Stimulated activated naive B cell treated with anti-CD40 and anti-IgM and Interleukin-4, amounts not matched to agents 10 μg/mL and 1 μg/mL and 100 μg/mL, for 72 hours (primary cell): ENCODE measurements at regions not wholly inside any gene's neighbourhood (a gene's known extent, or its start where the extent isn't known, plus 50 kb on each side); places are given as distances from the start of the nearest gene placed in this dataset.

Experiments
- ATAC-seq, 2 donors: fragments of 150-1000 bp; cut with Tn5 transposase; replicated peaks; 2 replicates each; pipeline ENCODE4 v1.10.0; 2021; ENCODE audit warnings: moderate library complexity in 1 of 2
- DNase-seq: peaks from one replicate; pipeline ENCODE4 v3.0.0; 2021
- H3K27ac Mint-ChIP-seq: one replicate; pipeline ENCODE4 v1.8.0; 2022; ENCODE audit warnings: mild to moderate bottlenecking, mixed read lengths
- H3K27me3 Mint-ChIP-seq, 2 donors: one replicate each; pipeline ENCODE4 v1.8.0; 2022; ENCODE audit warnings: mixed read lengths in 2 of 2
- H3K36me3 Mint-ChIP-seq, 2 donors: one replicate each; pipeline ENCODE4 v1.8.0; 2022; ENCODE audit warnings: mixed read lengths in 2 of 2, mild to moderate bottlenecking in 1 of 2
- H3K4me1 Mint-ChIP-seq, 2 donors: one replicate each; pipeline ENCODE4 v1.8.0; 2022; ENCODE audit warnings: mixed read lengths in 2 of 2, mild to moderate bottlenecking in 1 of 2
- H3K4me3 Mint-ChIP-seq, 2 donors: one replicate each; pipeline ENCODE4 v1.8.0; 2022; ENCODE audit warnings: mild to moderate bottlenecking in 2 of 2, mixed read lengths in 2 of 2, moderate library complexity in 1 of 2
- H3K9me3 Mint-ChIP-seq, 2 donors: one replicate each; pipeline ENCODE4 v1.8.0; 2022; ENCODE audit warnings: mixed read lengths in 2 of 2, mild to moderate bottlenecking in 1 of 2

- no peaks in the 10 kb centered on the region for H3K27me3 Mint-ChIP-seq
- no peak overlapping the region for H3K4me3 Mint-ChIP-seq
- no peaks in the 10 kb centered on the region for H3K4me1 Mint-ChIP-seq
- ATAC-seq: no peak
- peaks cover 3 to 9% of the 10 kb centered on the region in 2 donors for H3K9me3 Mint-ChIP-seq
- H3K36me3 Mint-ChIP-seq: no peaks in the 10 kb centered on the region
- H3K27ac Mint-ChIP-seq: no peak overlapping the region
- no peak for DNase-seq
Observed at GRCh38 chr13:90201676-90202460, 1145.6 kb upstream of the MIR17HG start.

- H3K36me3 Mint-ChIP-seq: no peaks in the 10 kb centered on the region
- DNase-seq (no peak), ATAC-seq (no peak)
- H3K9me3 Mint-ChIP-seq: peaks cover 14 to 15% of the 10 kb centered on the region in 2 donors
- H3K27me3 Mint-ChIP-seq: no peaks in the 10 kb centered on the region
- no peak overlapping the region for H3K27ac Mint-ChIP-seq
- no peak overlapping the region for H3K4me3 Mint-ChIP-seq
- no peaks in the 10 kb centered on the region for H3K4me1 Mint-ChIP-seq
Observed at GRCh38 chr13:90205081-90205480, 1142.4 kb upstream of the MIR17HG start.

- no peak for DNase-seq
- Mint-ChIP-seq H3K27ac (no peak overlapping the region), H3K4me3 (no peak overlapping the region), H3K36me3 (no peaks in the 10 kb centered on the region), H3K9me3 (peaks cover 11 to 12% of the 10 kb centered on the region in 2 donors), H3K4me1 (no peaks in the 10 kb centered on the region), H3K27me3 (no peaks in the 10 kb centered on the region)
- ATAC-seq: no peak
Observed at GRCh38 chr13:90205911-90206310, 1141.6 kb upstream of the MIR17HG start.

- Mint-ChIP-seq H3K9me3 (peaks cover 4 to 6% of the 10 kb centered on the region in 2 donors), H3K36me3 (no peaks in the 10 kb centered on the region), H3K27ac (no peak overlapping the region), H3K4me1 (no peaks in the 10 kb centered on the region), H3K4me3 (no peak overlapping the region), H3K27me3 (no peaks in the 10 kb centered on the region)
- DNase-seq: no peak
- no peak for ATAC-seq
Observed at GRCh38 chr13:90217275-90217674, 1130.2 kb upstream of the MIR17HG start.

GRCh38 chr13:90222758-90223157, 1124.7 kb upstream of the MIR17HG start:
- H3K27me3 Mint-ChIP-seq: no peaks in the 10 kb centered on the region
- peaks cover 0 to 4% of the 10 kb centered on the region in 2 donors for H3K9me3 Mint-ChIP-seq
- H3K4me1 Mint-ChIP-seq: no peaks in the 10 kb centered on the region
- DNase-seq (no peak), ATAC-seq (no peak)
- H3K27ac Mint-ChIP-seq: no peak overlapping the region
- no peak overlapping the region for H3K4me3 Mint-ChIP-seq
- no peaks in the 10 kb centered on the region for H3K36me3 Mint-ChIP-seq

GRCh38 chr13:90230311-90230710, 1117.2 kb upstream of the MIR17HG start:
- DNase-seq: no peak
- H3K4me3 Mint-ChIP-seq: no peak overlapping the region
- H3K9me3 Mint-ChIP-seq: peaks cover 12 to 13% of the 10 kb centered on the region in 2 donors
- no peaks in the 10 kb centered on the region for H3K4me1 Mint-ChIP-seq
- no peaks in the 10 kb centered on the region for H3K27me3 Mint-ChIP-seq
- ATAC-seq: no peak
- H3K36me3 Mint-ChIP-seq: no peaks in the 10 kb centered on the region
- H3K27ac Mint-ChIP-seq: no peak overlapping the region

- no peaks in the 10 kb centered on the region for H3K4me1 Mint-ChIP-seq
- H3K27ac Mint-ChIP-seq: no peak overlapping the region
- ATAC-seq: no peak
Observed at GRCh38 chr13:90232291-90232690, 1115.2 kb upstream of the MIR17HG start.

GRCh38 chr13:90233933-90234672, 1113.4 kb upstream of the MIR17HG start:
- Mint-ChIP-seq H3K9me3 (peaks cover 17 to 20% of the 10 kb centered on the region in 2 donors), H3K36me3 (no peaks in the 10 kb centered on the region), H3K4me3 (no peak overlapping the region), H3K27me3 (no peaks in the 10 kb centered on the region), H3K27ac (no peak overlapping the region), H3K4me1 (no peaks in the 10 kb centered on the region)
- ATAC-seq (no peak), DNase-seq (no peak)

More at GRCh38 chr13:90232291-90232690, 1115.2 kb upstream of the MIR17HG start:
- H3K9me3 Mint-ChIP-seq: peaks cover 15 to 19% of the 10 kb centered on the region in 2 donors
- H3K27me3 Mint-ChIP-seq: no peaks in the 10 kb centered on the region
- H3K4me3 Mint-ChIP-seq: no peak overlapping the region
- no peaks in the 10 kb centered on the region for H3K36me3 Mint-ChIP-seq
- no peak for DNase-seq

GRCh38 chr13:90237852-90238251, 1109.6 kb upstream of the MIR17HG start:
- H3K27me3 Mint-ChIP-seq: no peaks in the 10 kb centered on the region
- no peaks in the 10 kb centered on the region for H3K4me1 Mint-ChIP-seq
- DNase-seq: no peak
- H3K36me3 Mint-ChIP-seq: no peaks in the 10 kb centered on the region
- no peak overlapping the region for H3K27ac Mint-ChIP-seq
- H3K4me3 Mint-ChIP-seq: no peak overlapping the region
- peaks cover 10 to 13% of the 10 kb centered on the region in 2 donors for H3K9me3 Mint-ChIP-seq
- ATAC-seq: no peak

- Mint-ChIP-seq H3K27me3 (no peaks in the 10 kb centered on the region), H3K27ac (no peak overlapping the region), H3K9me3 (peaks cover 10 to 13% of the 10 kb centered on the region in 2 donors), H3K4me1 (no peaks in the 10 kb centered on the region), H3K4me3 (no peak overlapping the region), H3K36me3 (no peaks in the 10 kb centered on the region)
- DNase-seq (no peak), ATAC-seq (no peak)
Observed at GRCh38 chr13:90238413-90238812, 1109.1 kb upstream of the MIR17HG start.

GRCh38 chr13:90239130-90239529, 1108.4 kb upstream of the MIR17HG start:
- Mint-ChIP-seq H3K27me3 (no peaks in the 10 kb centered on the region), H3K4me3 (no peak overlapping the region), H3K9me3 (peaks cover 10 to 13% of the 10 kb centered on the region in 2 donors), H3K36me3 (no peaks in the 10 kb centered on the region), H3K4me1 (no peaks in the 10 kb centered on the region), H3K27ac (no peak overlapping the region)
- DNase-seq (no peak), ATAC-seq (no peak)

GRCh38 chr13:90246005-90246404, 1101.5 kb upstream of the MIR17HG start:
- H3K4me1 Mint-ChIP-seq: no peaks in the 10 kb centered on the region
- no peak for DNase-seq
- no peak for ATAC-seq

GRCh38 chr13:90246687-90247345, 1100.7 kb upstream of the MIR17HG start:
- Mint-ChIP-seq H3K36me3 (no peaks in the 10 kb centered on the region), H3K9me3 (peaks cover 9 to 19% of the 10 kb centered on the region in 2 donors), H3K27ac (no peak overlapping the region), H3K4me3 (no peak overlapping the region), H3K27me3 (no peaks in the 10 kb centered on the region), H3K4me1 (no peaks in the 10 kb centered on the region)
- ATAC-seq (no peak), DNase-seq (no peak)

More at GRCh38 chr13:90246005-90246404, 1101.5 kb upstream of the MIR17HG start:
- H3K9me3 Mint-ChIP-seq: peaks cover 9 to 19% of the 10 kb centered on the region in 2 donors
- no peaks in the 10 kb centered on the region for H3K27me3 Mint-ChIP-seq
- no peak overlapping the region for H3K4me3 Mint-ChIP-seq
- H3K36me3 Mint-ChIP-seq: no peaks in the 10 kb centered on the region
- no peak overlapping the region for H3K27ac Mint-ChIP-seq

- no peak for ATAC-seq
- H3K36me3 Mint-ChIP-seq: no peaks in the 10 kb centered on the region
- no peaks in the 10 kb centered on the region for H3K4me1 Mint-ChIP-seq
- no peak for DNase-seq
- no peak overlapping the region for H3K4me3 Mint-ChIP-seq
- H3K27me3 Mint-ChIP-seq: no peaks in the 10 kb centered on the region
- H3K27ac Mint-ChIP-seq: no peak overlapping the region
- H3K9me3 Mint-ChIP-seq: peaks cover 9 to 10% of the 10 kb centered on the region in 2 donors
Observed at GRCh38 chr13:90253806-90254205, 1093.7 kb upstream of the MIR17HG start.
